NOMO-1 (cell line): ENCODE measurements at regions not wholly inside any gene's neighbourhood (a gene's known extent, or its start where the extent isn't known, plus 50 kb on each side); places are given as distances from the start of the nearest gene placed in this dataset.
"Not testable (repeated sequence)": the region's sequence is repeated elsewhere in the genome, so short reads cannot be mapped to it uniquely, and the experiment has no call there.

Source experiments
- DNase-seq, 2 experiments: peaks; one replicate each; lab custom pipeline; 2025; ENCODE audit not compliant: unreplicated experiment in 2 of 2; lab: John Stamatoyannopoulos, UW

GRCh38 chr21:38039841-38040240, 123.6 kb upstream of the KCNJ6 start:
- DNase-seq: no peak

GRCh38 chr21:38041493-38041892, 125.2 kb upstream of the KCNJ6 start:
- DNase-seq: no peak

GRCh38 chr21:38042246-38042645, 126.0 kb upstream of the KCNJ6 start:
- DNase-seq: no peak

- DNase-seq: no peak
These were observed 131.9 kb upstream of the KCNJ6 start for GRCh38 chr21:38048167-38048566.

GRCh38 chr21:38054334-38054733, 138.1 kb upstream of the KCNJ6 start:
- DNase-seq: no peak

- no peak for DNase-seq
These were observed 140.2 kb upstream of the KCNJ6 start for GRCh38 chr21:38056481-38056880.

- DNase-seq: no peak
These were observed 141.4 kb upstream of the KCNJ6 start for GRCh38 chr21:38057626-38058025.

- no peak for DNase-seq
These were observed 144.3 kb upstream of the KCNJ6 start for GRCh38 chr21:38060533-38060932.

GRCh38 chr21:38067086-38067739, 151.0 kb upstream of the KCNJ6 start:
- no peak for DNase-seq

GRCh38 chr21:38072489-38072888, 156.2 kb upstream of the KCNJ6 start:
- DNase-seq: no peak

- no peak for DNase-seq
These were observed 159.8 kb upstream of the KCNJ6 start for GRCh38 chr21:38075833-38076587.

GRCh38 chr21:38077569-38077968, 161.3 kb upstream of the KCNJ6 start:
- no peak for DNase-seq

- no peak for DNase-seq
These were observed 164.6 kb upstream of the KCNJ6 start for GRCh38 chr21:38080888-38081287.

GRCh38 chr21:38081708-38082107, 165.5 kb upstream of the KCNJ6 start:
- DNase-seq: peak in 1 of 2 experiments; percentile 33

- no peak for DNase-seq
These were observed 166.8 kb upstream of the KCNJ6 start for GRCh38 chr21:38082936-38083485.

- no peak for DNase-seq
These were observed 167.3 kb upstream of the KCNJ6 start for GRCh38 chr21:38083535-38083934.

GRCh38 chr21:38086580-38086979, 170.2 kb upstream of the KCNJ15 start:
- no peak for DNase-seq

GRCh38 chr21:38088916-38089762, 167.7 kb upstream of the KCNJ15 start:
- DNase-seq: no peak

GRCh38 chr21:38089763-38090046, 167.1 kb upstream of the KCNJ15 start:
- DNase-seq: no peak

- not testable (repeated sequence) for DNase-seq
These were observed 165.7 kb upstream of the KCNJ15 start for GRCh38 chr21:38091061-38091460.

- DNase-seq: no peak
These were observed 164.7 kb upstream of the KCNJ15 start for GRCh38 chr21:38092051-38092450.
